Stimulated activated CD4-positive, alpha-beta T cell treated with anti-CD3 and anti-CD28 coated beads, TNF-alpha, amount 100 ng/mL, for 24 hours (primary cell): ENCODE measurements at regions not wholly inside any gene's neighbourhood (a gene's known extent, or its start where the extent isn't known, plus 50 kb on each side); places are given as distances from the start of the nearest gene placed in this dataset.
"Not testable (repeated sequence)": the region's sequence is repeated elsewhere in the genome, so short reads cannot be mapped to it uniquely, and the experiment has no call there.

ENCODE experiments used
- DNase-seq, 3 experiments: peaks; one replicate each; pipeline ENCODE4 v3.0.0-alpha.2; 2020; ENCODE audit warnings: low read depth in 3 of 3

GRCh38 chr12:56872366-56872765 lies 61.8 kb downstream of the SDR9C7 start:
- no peak for DNase-seq

GRCh38 chr12:56867216-56867615 lies 67.0 kb downstream of the SDR9C7 start:
- no peak for DNase-seq

GRCh38 chr12:56866493-56866892 lies 67.7 kb downstream of the SDR9C7 start:
- DNase-seq = no peak

GRCh38 chr12:56864318-56864717 lies 69.9 kb downstream of the SDR9C7 start:
- no peak for DNase-seq

GRCh38 chr12:56863789-56864188 lies 70.4 kb downstream of the SDR9C7 start:
- DNase-seq = no peak

GRCh38 chr12:56862264-56862663 lies 71.9 kb downstream of the SDR9C7 start:
- DNase-seq = no peak

- not testable (repeated sequence) for DNase-seq
Measured at GRCh38 chr12:56853392-56853978, 80.7 kb downstream of the SDR9C7 start.

GRCh38 chr12:56851462-56851861 lies 82.7 kb downstream of the SDR9C7 start:
- DNase-seq = no peak

- DNase-seq = no peak
Measured at GRCh38 chr12:56840922-56841321, 77.8 kb downstream of the HSD17B6 start.

- DNase-seq = peak in 1 of 3 experiments; percentile 16
Measured at GRCh38 chr12:56839915-56840325, 76.8 kb downstream of the HSD17B6 start.

- DNase-seq = no peak
Measured at GRCh38 chr12:56839489-56839848, 76.3 kb downstream of the HSD17B6 start.

- no peak for DNase-seq
Measured at GRCh38 chr12:56838621-56839488, 75.7 kb downstream of the HSD17B6 start.
